Renal cortex interstitium (tissue), 11 donors: ENCODE measurements at regions not wholly inside any gene's neighbourhood (a gene's known extent, or its start where the extent isn't known, plus 50 kb on each side); places are given as distances from the start of the nearest gene placed in this dataset.
A peak's percentile ranks its signal among the peaks of the same experiment; 100 is the strongest.
"Not testable (repeated sequence)": the region's sequence is repeated elsewhere in the genome, so short reads cannot be mapped to it uniquely, and the experiment has no call there.

Source experiments
- DNase-seq, 11 donors: peaks; one replicate each; pipeline ENCODE4 v3.0.0-alpha.2; 2013; ENCODE audit warnings: low read depth in 9 of 11, low spot score in 4 of 11; ENCODE audit errors: extremely low read depth in 1 of 11

- no peak for DNase-seq
Observed at GRCh38 chr7:68063171-68063570, 1066.5 kb downstream of the TYW1 start.

- no peak for DNase-seq
Observed at GRCh38 chr7:68065581-68065980, 1068.9 kb downstream of the TYW1 start.

GRCh38 chr7:68067845-68068244, 1071.2 kb downstream of the TYW1 start:
- no peak for DNase-seq

- no peak for DNase-seq
Observed at GRCh38 chr7:68070992-68071391, 1074.4 kb downstream of the TYW1 start.

- DNase-seq = no peak
Observed at GRCh38 chr7:68073701-68074100, 1077.1 kb downstream of the TYW1 start.

GRCh38 chr7:68074242-68074641, 1077.6 kb downstream of the TYW1 start:
- DNase-seq = no peak

GRCh38 chr7:68078157-68078710, 1081.6 kb downstream of the TYW1 start:
- no peak for DNase-seq

GRCh38 chr7:68082066-68082960, 1085.7 kb downstream of the TYW1 start:
- DNase-seq = not testable (repeated sequence)

GRCh38 chr7:68082961-68083657, 1086.5 kb downstream of the TYW1 start:
- not testable (repeated sequence) for DNase-seq

GRCh38 chr7:68087401-68087800, 1090.8 kb downstream of the TYW1 start:
- DNase-seq = no peak

- DNase-seq = no peak
Observed at GRCh38 chr7:68088879-68089278, 1092.2 kb downstream of the TYW1 start.

- not testable (repeated sequence) for DNase-seq
Observed at GRCh38 chr7:68090256-68090655, 1093.6 kb downstream of the TYW1 start.

- no peak for DNase-seq
Observed at GRCh38 chr7:68103319-68103718, 1106.7 kb downstream of the TYW1 start.

GRCh38 chr7:68107261-68107660, 1110.6 kb downstream of the TYW1 start:
- peak in 10 of 11 donors; percentile 15 to 59 (median 36) for DNase-seq

- no peak for DNase-seq
Observed at GRCh38 chr7:68107968-68108367, 1111.3 kb downstream of the TYW1 start.

- no peak for DNase-seq
Observed at GRCh38 chr7:68109299-68109698, 1112.7 kb downstream of the TYW1 start.

GRCh38 chr7:68119411-68119810, 1122.8 kb downstream of the TYW1 start:
- no peak for DNase-seq

- DNase-seq = no peak
Observed at GRCh38 chr7:68121056-68121455, 1124.4 kb downstream of the TYW1 start.

- DNase-seq = peak in 1 of 11 donors; percentile 6
Observed at GRCh38 chr7:68121655-68122054, 1125.0 kb downstream of the TYW1 start.

GRCh38 chr7:68122801-68123200, 1126.2 kb downstream of the TYW1 start:
- peak in 1 of 11 donors; percentile 11 for DNase-seq
